GM10248 (cell line): ENCODE measurements at regions not wholly inside any gene's neighbourhood (a gene's known extent, or its start where the extent isn't known, plus 50 kb on each side); places are given as distances from the start of the nearest gene placed in this dataset.

Source experiments
- CTCF ChIA-PET: fragments of 300-600 bp; sonication (Branson Sonifier 250); formaldehyde crosslinking; extraction: SDS; loops from one replicate; lab custom pipeline; 2021; ENCODE audit warnings: antibody characterized with exemption; lab: Yijun Ruan, JAX
- POLR2A ChIA-PET: fragments of 350-650 bp; sonication (Branson Sonifier 250); formaldehyde crosslinking; extraction: SDS; loops from one replicate; lab custom pipeline; 2020; ENCODE audit warnings: antibody characterized with exemption; lab: Yijun Ruan, JAX
- DNase-seq: peaks from one replicate; pipeline ENCODE4 v3.0.0; 2012; ENCODE audit errors: extremely low spot score
- CTCF ChIP-seq: IDR thresholded peaks from 2 replicates; pipeline ENCODE4 v1.5.1; 2012; ENCODE audit warnings: mild to moderate bottlenecking, low read depth; ENCODE audit errors: extremely low read depth, missing control alignments, control extremely low read depth

- ChIA-PET CTCF (no interaction called here), POLR2A (no interaction called here)
- no peak for TF ChIP-seq CTCF
- DNase-seq: no peak
Observed at GRCh38 chr7:46630031-46630430, 709.0 kb upstream of the IGFBP3 start.

GRCh38 chr7:46628389-46628788 lies 707.3 kb upstream of the IGFBP3 start:
- DNase-seq: no peak
- no peak for TF ChIP-seq CTCF
- ChIA-PET CTCF (no interaction called here), POLR2A (no interaction called here)

GRCh38 chr7:46626691-46627310 lies 705.7 kb upstream of the IGFBP3 start:
- DNase-seq: no peak
- POLR2A ChIA-PET: no interaction called here
- no peak for TF ChIP-seq CTCF
- CTCF ChIA-PET: no interaction called here

GRCh38 chr7:46626261-46626660 lies 705.2 kb upstream of the IGFBP3 start:
- TF ChIP-seq CTCF: no peak
- POLR2A ChIA-PET: no interaction called here
- DNase-seq: no peak
- CTCF ChIA-PET: no interaction called here

GRCh38 chr7:46625032-46625431 lies 704.0 kb upstream of the IGFBP3 start:
- ChIA-PET POLR2A (no interaction called here), CTCF (interaction anchor here (1.5 kb wide), 1 partner anchor 9 kb away, joined by 4 read pairs; no protein-coding TSS in a partner anchor)
- no peak for TF ChIP-seq CTCF
- DNase-seq: no peak

GRCh38 chr7:46622251-46622650 lies 701.2 kb upstream of the IGFBP3 start:
- no peak for DNase-seq
- CTCF ChIA-PET: no interaction called here
- TF ChIP-seq CTCF: no peak
- POLR2A ChIA-PET: no interaction called here
